Right ventricle myocardium inferior (tissue), 1 donor: ENCODE measurements at regions not wholly inside any gene's neighbourhood (a gene's known extent, or its start where the extent isn't known, plus 50 kb on each side); places are given as distances from the start of the nearest gene placed in this dataset.

ENCODE experiments used
- ATAC-seq: fragments of 200-7000 bp; cut with Tn5 transposase; one replicate; pipeline ENCODE4 v1.9.1; 2020; ENCODE audit warnings: mild to moderate bottlenecking, moderate library complexity
- DNase-seq: peaks from one replicate; pipeline ENCODE4 v3.0.0; 2021; ENCODE audit errors: missing footprints
- intact Hi-C: fragments of 100-400 bp; cut with DNase I; formaldehyde crosslinking; loops from one replicate; pipeline ENCODE4 v1.11.0; 2022
- donor health status: DM: no; HTN: yes; CAD: no; lungs with severe emphysema.

- ATAC-seq, result no peak
- intact Hi-C loops, result loop anchor here (10.0 kb wide), 1 partner anchor 852 kb away; no protein-coding TSS in a partner anchor
- DNase-seq, result no peak
Measured at GRCh38 chr9:129402931-129403778, 217.7 kb downstream of the C9orf50 start.

- intact Hi-C loops, result loop anchor here (10.0 kb wide), 1 partner anchor 852 kb away; no protein-coding TSS in a partner anchor
Measured at GRCh38 chr9:129402371-129402739, 218.5 kb downstream of the C9orf50 start.

GRCh38 chr9:129401623-129402370 is 219.1 kb downstream of the C9orf50 start:
- peak; percentile 61 for ATAC-seq
- intact Hi-C loops, result loop anchor here (10.0 kb wide), 1 partner anchor 853 kb away; no protein-coding TSS in a partner anchor

More at GRCh38 chr9:129402371-129402739, 218.5 kb downstream of the C9orf50 start:
- ATAC-seq (no peak), DNase-seq (no peak)

GRCh38 chr9:129400971-129401622 is 219.8 kb downstream of the C9orf50 start:
- DNase-seq (no peak), ATAC-seq (no peak)
- intact Hi-C loops, result loop anchor here (10.0 kb wide), 1 partner anchor 854 kb away; no protein-coding TSS in a partner anchor

More at GRCh38 chr9:129401623-129402370, 219.1 kb downstream of the C9orf50 start:
- no peak for DNase-seq

- ATAC-seq (no peak), DNase-seq (no peak)
- intact Hi-C loops, result loop anchor here (10.0 kb wide), 1 partner anchor 855 kb away; no protein-coding TSS in a partner anchor
Measured at GRCh38 chr9:129400001-129400970, 220.6 kb downstream of the C9orf50 start.

- ATAC-seq (no peak), DNase-seq (no peak)
- intact Hi-C loops, result loop anchor here (2.0 kb wide), 1 partner anchor 23 kb away; no protein-coding TSS in a partner anchor
Measured at GRCh38 chr9:129399634-129399990, 221.3 kb downstream of the C9orf50 start.

- DNase-seq, result no peak
- intact Hi-C loops, result loop anchor here (2.0 kb wide), 1 partner anchor 24 kb away; no protein-coding TSS in a partner anchor
- no peak for ATAC-seq
Measured at GRCh38 chr9:129398961-129399633, 221.0 kb upstream of the IER5L start.

- ATAC-seq, result no peak
- DNase-seq, result no peak
- intact Hi-C loops, result loop anchor here (2.0 kb wide), 1 partner anchor 24 kb away; no protein-coding TSS in a partner anchor
Measured at GRCh38 chr9:129398101-129398960, 220.3 kb upstream of the IER5L start.

GRCh38 chr9:129397335-129397734 is 219.3 kb upstream of the IER5L start:
- DNase-seq (no peak), ATAC-seq (no peak)
- intact Hi-C loops, result no loop called here

GRCh38 chr9:129396365-129396708 is 218.3 kb upstream of the IER5L start:
- ATAC-seq, result no peak
- no peak for DNase-seq
- intact Hi-C loops, result no loop called here

GRCh38 chr9:129395633-129396364 is 217.7 kb upstream of the IER5L start:
- ATAC-seq (no peak), DNase-seq (no peak)
- intact Hi-C loops, result no loop called here

GRCh38 chr9:129394886-129395279 is 216.8 kb upstream of the IER5L start:
- DNase-seq, result no peak
- no peak for ATAC-seq

GRCh38 chr9:129394061-129394885 is 216.2 kb upstream of the IER5L start:
- ATAC-seq, result peak; percentile 26
- intact Hi-C loops, result no loop called here

More at GRCh38 chr9:129394886-129395279, 216.8 kb upstream of the IER5L start:
- intact Hi-C loops, result no loop called here

GRCh38 chr9:129393064-129393463 is 215.0 kb upstream of the IER5L start:
- intact Hi-C loops, result no loop called here
- DNase-seq, result no peak
- ATAC-seq, result no peak

More at GRCh38 chr9:129394061-129394885, 216.2 kb upstream of the IER5L start:
- DNase-seq, result no peak

GRCh38 chr9:129392093-129392541 is 214.1 kb upstream of the IER5L start:
- DNase-seq (no peak), ATAC-seq (no peak)
- intact Hi-C loops, result no loop called here
